Upper lobe of left lung (tissue), 6 donors: ENCODE measurements at regions not wholly inside any gene's neighbourhood (a gene's known extent, or its start where the extent isn't known, plus 50 kb on each side); places are given as distances from the start of the nearest gene placed in this dataset.

Source experiments
- ATAC-seq, 2 donors: fragments of 200-7000 bp; cut with Tn5 transposase; one replicate each; pipeline ENCODE4 v1.9.1; 2022; ENCODE audit warnings: mild to moderate bottlenecking in 2 of 2, moderate library complexity in 2 of 2; ENCODE audit not compliant: low FRiP score in 2 of 2
- DNase-seq, 2 donors: peaks; one replicate each; pipeline ENCODE4 v3.0.0-alpha.2; 2019 to 2020
- H3K27ac ChIP-seq, 4 donors: fragments of 200-600 bp; sonication (generic); one replicate each; pipeline ENCODE4 v1.5.1; 2016 to 2019
- H3K27me3 ChIP-seq, 4 donors: fragments of 200-600 bp; sonication (generic); one replicate each; pipeline ENCODE4 v1.5.1; 2017 to 2019
- H3K36me3 ChIP-seq, 4 donors: fragments of 200-600 bp; sonication (generic); one replicate each; pipeline ENCODE4 v1.5.1; 2016 to 2019
- H3K4me1 ChIP-seq, 4 donors: fragments of 200-600 bp; sonication (generic); one replicate each; pipeline ENCODE4 v1.5.1; 2018 to 2019
- H3K4me3 ChIP-seq, 4 donors: fragments of 200-600 bp; sonication (generic); one replicate each; pipeline ENCODE4 v1.5.1; 2017 to 2019; ENCODE audit warnings: mild to moderate bottlenecking in 2 of 4, moderate library complexity in 1 of 4
- H3K9me3 ChIP-seq, 4 donors: fragments of 200-600 bp; sonication (generic); one replicate each; pipeline ENCODE4 v1.5.1; 2018 to 2019
- CTCF ChIP-seq, 6 experiments: fragments of 450-650 bp in 4 of 6; fragments of 200-600 bp in 2 of 6; sonication (generic) in 2 of 6; IDR thresholded peaks; one replicate each; pipeline ENCODE4 v1.5.1; 2016 to 2019; ENCODE audit warnings: antibody characterized with exemption in 6 of 6
- EP300 ChIP-seq, 4 donors: sonication (generic); formaldehyde crosslinking; IDR thresholded peaks; one replicate each; pipeline ENCODE4 v1.5.1; 2017; ENCODE audit warnings: antibody characterized with exemption in 4 of 4, control low read depth in 2 of 4
- POLR2A ChIP-seq, 4 donors: fragments of 450-650 bp; IDR thresholded peaks; one replicate each; pipeline ENCODE4 v1.5.1; 2016 to 2017; ENCODE audit warnings: antibody characterized with exemption in 4 of 4, mild to moderate bottlenecking in 2 of 4
- POLR2AphosphoS5 ChIP-seq, 2 donors: sonication (generic); formaldehyde crosslinking; IDR thresholded peaks; one replicate each; pipeline ENCODE4 v1.5.1; 2017; ENCODE audit warnings: antibody characterized with exemption in 2 of 2
- WGBS, 2 donors: methylation state at CpG; one replicate each; pipeline ENCODE4 v1.1.5; 2017 to 2018; 5-methylcytosine and 5-hydroxymethylcytosine counted together
- donor health status: DM: no; HTN: no; CAD: no; lungs with moderate emphysema.
- donor health status: DM: no; HTN: yes; CAD: no; lungs with severe emphysema.

- H3K4me3 ChIP-seq = peak overlapping the region in 2 of 4 donors; percentile 14 to 25
- H3K4me1 ChIP-seq = no peaks in the 10 kb centered on the region
- ATAC-seq (peak in 1 of 2 donors; percentile 78), DNase-seq (peak in 1 of 2 donors; percentile 23)
- H3K36me3 ChIP-seq = no peaks in the 10 kb centered on the region
- peak in 5 of 6 experiments; percentile 33 to 53 (median 41) for TF ChIP-seq CTCF (IDR thresholded peaks at IDR 0.05)
- TF ChIP-seq POLR2A (IDR thresholded peaks at IDR 0.05) = no peak
- 30 to 33% methylated on average over 7 of the region's 7 CpGs for WGBS, 2 donors
- H3K9me3 ChIP-seq = no peaks in the 10 kb centered on the region
- H3K27ac ChIP-seq = peak overlapping the region in 1 of 4 donors; percentile 38
- H3K27me3 ChIP-seq = no peaks in the 10 kb centered on the region
Observed at GRCh38 chr10:105974803-105975456, 1189.6 kb downstream of the SORCS1 start.

- WGBS, 2 donors = 75 to 89% methylated on average over 5 of the region's 5 CpGs
- ATAC-seq (no peak), DNase-seq (no peak)
- H3K36me3 ChIP-seq = no peaks in the 10 kb centered on the region
- no peak for TF ChIP-seq CTCF (IDR thresholded peaks at IDR 0.05)
- no peak for TF ChIP-seq POLR2AphosphoS5 (IDR thresholded peaks at IDR 0.05)
- no peak for TF ChIP-seq POLR2A (IDR thresholded peaks at IDR 0.05)
- no peak for TF ChIP-seq EP300 (IDR thresholded peaks at IDR 0.05)
- H3K9me3 ChIP-seq = no peaks in the 10 kb centered on the region
- no peaks in the 10 kb centered on the region for H3K4me1 ChIP-seq
- H3K27me3 ChIP-seq = no peaks in the 10 kb centered on the region
- H3K27ac ChIP-seq = no peak overlapping the region
- H3K4me3 ChIP-seq = no peak overlapping the region
Observed at GRCh38 chr10:105973902-105974301, 1190.6 kb downstream of the SORCS1 start.

- ATAC-seq (no peak), DNase-seq (no peak)
- H3K4me3 ChIP-seq = no peak overlapping the region
- TF ChIP-seq EP300 (IDR thresholded peaks at IDR 0.05) = no peak
- 48 to 61% methylated on average over 4 of the region's 4 CpGs for WGBS, 2 donors
- no peaks in the 10 kb centered on the region for H3K4me1 ChIP-seq
- no peaks in the 10 kb centered on the region for H3K36me3 ChIP-seq
- no peaks in the 10 kb centered on the region for H3K9me3 ChIP-seq
- H3K27ac ChIP-seq = no peak overlapping the region
- H3K27me3 ChIP-seq = no peaks in the 10 kb centered on the region
Observed at GRCh38 chr10:105973360-105973759, 1191.1 kb downstream of the SORCS1 start.

- Histone ChIP-seq H3K9me3 (no peaks in the 10 kb centered on the region), H3K4me3 (no peak overlapping the region), H3K27ac (no peak overlapping the region), H3K36me3 (no peaks in the 10 kb centered on the region), H3K27me3 (no peaks in the 10 kb centered on the region), H3K4me1 (no peaks in the 10 kb centered on the region)
- no peak for ATAC-seq
- no peak for DNase-seq
- 75 to 85% methylated on average over 2 of the region's 2 CpGs for WGBS, 2 donors
- no peak for TF ChIP-seq EP300 (IDR thresholded peaks at IDR 0.05)
- no peak for TF ChIP-seq POLR2AphosphoS5 (IDR thresholded peaks at IDR 0.05)
- no peak for TF ChIP-seq CTCF (IDR thresholded peaks at IDR 0.05)
- no peak for TF ChIP-seq POLR2A (IDR thresholded peaks at IDR 0.05)
Observed at GRCh38 chr10:105971460-105971859, 1193.0 kb downstream of the SORCS1 start.

GRCh38 chr10:105969884-105970377 is 1194.6 kb downstream of the SORCS1 start:
- no peak for TF ChIP-seq CTCF (IDR thresholded peaks at IDR 0.05)
- no peak for TF ChIP-seq POLR2A (IDR thresholded peaks at IDR 0.05)
- no peak for TF ChIP-seq EP300 (IDR thresholded peaks at IDR 0.05)
- no peak for TF ChIP-seq POLR2AphosphoS5 (IDR thresholded peaks at IDR 0.05)
- H3K36me3 ChIP-seq = no peaks in the 10 kb centered on the region
- H3K4me1 ChIP-seq = no peaks in the 10 kb centered on the region
- 46 to 58% methylated on average over 12 of the region's 12 CpGs for WGBS, 2 donors
- H3K4me3 ChIP-seq = no peak overlapping the region
- no peak overlapping the region for H3K27ac ChIP-seq
- no peaks in the 10 kb centered on the region for H3K9me3 ChIP-seq
- H3K27me3 ChIP-seq = no peaks in the 10 kb centered on the region
- no peak for DNase-seq
- no peak for ATAC-seq
